HG03108 (cell line): ENCODE measurements at regions not wholly inside any gene's neighbourhood (a gene's known extent, or its start where the extent isn't known, plus 50 kb on each side); places are given as distances from the start of the nearest gene placed in this dataset.

Source experiments
- ATAC-seq: cut with Tn5 transposase; IDR thresholded peaks from one replicate; pipeline ENCODE4 v1.9.1; 2021; ENCODE audit warnings: moderate library complexity; ENCODE audit not compliant: unreplicated experiment

DNA sequence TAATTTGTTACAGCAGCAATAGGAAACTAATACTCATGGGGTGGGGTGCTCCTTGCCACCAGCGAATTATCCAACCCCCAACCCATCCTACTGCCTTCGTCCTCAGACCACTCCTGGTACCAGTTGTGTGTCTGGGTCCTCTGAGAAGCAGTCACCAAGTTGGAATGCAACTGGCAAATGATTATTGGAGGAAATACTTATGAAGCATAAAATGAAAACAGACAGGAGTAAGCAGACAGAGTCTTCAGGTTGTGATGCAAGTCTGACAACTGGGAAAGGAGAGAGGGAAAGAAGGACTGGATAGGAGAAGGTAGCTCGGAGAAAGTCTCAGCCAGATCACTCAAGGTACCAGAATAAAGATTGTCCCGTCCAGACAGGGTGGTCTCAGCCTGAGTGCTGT lies 181.1 kb upstream of the ARID2 start:
- no peak for ATAC-seq

DNA sequence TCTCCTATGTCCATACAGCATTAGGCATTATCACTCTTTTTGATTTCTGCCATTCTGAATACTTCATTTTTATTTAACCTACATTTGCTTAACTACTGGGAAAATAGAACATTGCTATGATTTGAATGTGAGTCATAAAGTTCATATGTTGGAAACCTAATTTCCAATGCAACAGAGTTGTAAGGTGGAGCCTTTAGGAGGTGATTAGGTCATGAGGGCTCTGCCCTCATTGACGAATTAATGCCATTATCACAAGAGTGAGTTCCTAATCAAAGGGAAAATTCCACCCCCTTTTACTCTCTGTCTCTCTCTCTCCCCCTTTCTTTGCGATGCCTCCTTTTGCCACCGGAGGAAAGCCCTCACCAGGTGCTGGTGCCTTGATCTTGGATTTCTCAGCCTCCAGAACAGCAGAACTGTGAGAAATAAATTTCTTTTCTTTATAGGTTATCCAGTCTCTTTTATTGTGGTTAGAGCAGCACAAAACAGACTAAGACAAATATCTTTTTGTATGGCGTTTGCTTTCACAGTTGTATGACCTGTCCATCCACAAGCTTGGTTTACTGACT lies 180.1 kb upstream of the ARID2 start:
- ATAC-seq = no peak

DNA sequence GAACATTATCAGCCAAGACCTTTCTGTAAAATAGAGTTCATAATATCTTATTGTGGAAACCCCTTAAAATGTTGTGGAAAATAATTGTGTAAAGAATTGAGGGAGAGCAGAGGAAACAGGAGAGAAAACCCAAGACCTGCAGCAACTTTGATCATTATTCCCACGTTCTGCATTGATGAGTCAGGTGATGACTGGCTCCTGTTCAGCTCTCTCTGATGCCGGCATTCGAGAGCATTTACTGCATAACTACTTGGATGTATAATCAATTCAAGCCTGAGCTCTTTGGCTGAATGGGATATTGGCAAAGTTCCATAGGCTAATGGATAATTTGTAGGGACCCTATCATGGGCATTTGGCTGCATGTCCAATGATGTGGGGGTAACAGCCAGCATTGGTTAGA lies 176.3 kb upstream of the ARID2 start:
- ATAC-seq = no peak

- ATAC-seq = no peak
Measured at GRCh38 chr12:45557016-45557415, 172.5 kb upstream of the ARID2 start.

DNA sequence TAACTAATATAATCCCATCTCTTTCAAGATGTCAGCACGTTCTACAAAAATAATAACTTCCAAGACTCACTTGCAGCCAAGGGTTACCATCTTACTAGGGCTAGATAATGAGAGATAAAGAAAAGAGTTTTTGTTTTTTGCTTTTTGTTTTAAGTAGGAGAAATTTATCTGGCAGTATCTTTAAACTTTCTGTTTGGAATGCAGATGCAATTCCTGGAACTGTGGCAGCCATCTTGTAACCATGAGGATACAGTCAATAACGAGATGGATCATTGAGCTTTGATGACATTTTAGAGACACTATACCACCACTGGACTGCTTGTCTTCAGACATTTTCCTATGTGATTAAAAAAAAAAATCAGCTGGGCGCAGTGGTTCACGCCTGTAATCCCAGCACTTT lies 171.2 kb upstream of the ARID2 start:
- ATAC-seq = no peak

DNA sequence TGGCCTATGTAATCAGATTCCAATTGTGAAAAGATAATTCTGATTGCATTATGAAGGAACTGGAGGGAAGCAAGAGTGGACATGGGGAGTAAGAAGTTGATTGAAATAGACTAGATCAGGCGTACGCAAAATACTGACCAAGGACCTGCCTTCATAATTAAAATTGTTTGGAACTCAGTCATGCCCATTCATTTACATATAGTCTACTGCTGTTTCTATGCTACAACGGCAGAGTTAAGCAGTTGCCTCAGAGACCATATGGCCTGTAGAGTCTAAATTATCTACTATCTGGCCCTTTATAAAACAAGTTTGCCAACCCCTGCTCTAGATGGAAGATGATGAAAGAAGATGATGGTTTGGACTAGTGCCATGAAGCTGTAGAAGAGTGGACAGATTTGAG lies 170.0 kb upstream of the ARID2 start:
- ATAC-seq = no peak

DNA sequence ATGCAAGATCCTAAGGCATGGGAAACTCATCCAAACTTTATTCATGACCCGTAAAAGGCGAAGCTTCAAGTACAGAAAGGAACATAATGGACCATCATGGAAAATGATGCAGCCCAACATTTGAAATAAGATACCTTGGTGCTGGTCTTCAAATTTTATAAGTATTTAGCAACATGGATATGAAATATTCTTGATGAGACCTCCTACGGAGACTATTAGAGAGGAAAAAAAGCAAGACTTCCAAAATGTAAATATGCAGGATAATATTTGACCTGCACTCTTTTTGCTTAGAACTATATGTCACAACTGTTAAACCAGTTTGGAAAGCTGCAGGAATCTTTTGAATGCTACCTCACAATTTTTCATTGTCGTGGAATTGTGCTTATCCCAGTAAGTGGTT lies 168.8 kb upstream of the ARID2 start:
- no peak for ATAC-seq

DNA sequence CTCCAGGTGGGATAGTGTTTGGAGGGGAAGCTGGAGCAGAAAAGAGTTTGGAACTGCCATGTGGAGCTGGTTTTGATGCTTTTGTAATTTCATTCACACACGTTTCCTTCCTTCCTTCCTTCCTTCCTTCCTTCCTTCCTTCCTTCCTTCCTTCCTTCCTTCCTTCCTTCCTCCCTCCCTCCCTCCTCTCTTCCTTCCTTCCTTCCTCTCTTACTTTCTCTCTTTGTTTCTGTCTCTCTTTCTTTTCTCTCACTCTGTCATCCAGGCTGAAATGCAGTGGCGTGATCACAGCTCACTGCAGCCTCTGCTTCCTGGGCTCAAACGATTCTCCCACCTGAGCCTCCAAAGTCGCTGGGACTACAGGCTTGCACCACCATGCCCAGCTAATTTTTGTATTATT lies 168.0 kb upstream of the ARID2 start:
- no peak for ATAC-seq

- ATAC-seq = no peak
Measured at GRCh38 chr12:45565590-45565989, 163.9 kb upstream of the ARID2 start.

DNA sequence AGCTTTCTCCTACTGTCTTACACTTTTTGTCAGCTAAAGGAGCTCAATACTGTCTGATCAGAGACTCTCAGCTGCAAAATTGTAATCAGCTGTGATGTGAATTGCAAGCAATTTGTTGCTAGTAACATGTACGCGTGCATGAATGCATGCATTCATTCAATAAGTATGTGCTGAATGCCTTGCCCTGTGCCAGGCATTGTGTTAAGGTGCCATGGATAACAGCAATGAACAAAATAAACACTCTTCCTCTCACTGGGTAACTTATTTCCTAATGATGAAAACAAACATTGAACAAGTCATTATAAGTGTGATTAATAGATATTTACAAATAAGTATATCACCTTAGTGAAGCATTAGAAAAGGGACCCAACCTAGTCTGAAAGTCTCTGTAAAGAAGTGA lies 163.2 kb upstream of the ARID2 start:
- ATAC-seq = no peak

DNA sequence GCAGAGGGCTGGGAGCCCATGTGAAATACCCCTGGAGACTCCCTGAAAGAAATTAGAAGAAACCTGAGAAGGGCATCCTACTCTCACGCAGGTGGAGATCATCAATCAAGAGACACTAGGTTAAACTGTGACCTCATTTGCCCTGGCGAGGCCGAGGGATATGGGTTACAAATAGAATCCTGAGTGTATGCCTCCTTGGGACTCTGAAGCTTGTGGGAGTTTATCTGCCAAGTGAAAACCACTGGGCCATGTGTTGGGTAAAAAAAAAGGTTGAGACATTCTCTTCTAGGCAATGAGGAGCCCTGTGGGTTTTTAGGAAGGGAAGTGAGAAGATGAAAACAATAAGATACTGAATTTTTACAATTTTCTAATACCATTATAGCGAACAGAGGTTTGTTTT lies 160.7 kb upstream of the ARID2 start:
- ATAC-seq = no peak

GRCh38 chr12:45570501-45570900 lies 159.0 kb upstream of the ARID2 start:
- ATAC-seq = no peak

DNA sequence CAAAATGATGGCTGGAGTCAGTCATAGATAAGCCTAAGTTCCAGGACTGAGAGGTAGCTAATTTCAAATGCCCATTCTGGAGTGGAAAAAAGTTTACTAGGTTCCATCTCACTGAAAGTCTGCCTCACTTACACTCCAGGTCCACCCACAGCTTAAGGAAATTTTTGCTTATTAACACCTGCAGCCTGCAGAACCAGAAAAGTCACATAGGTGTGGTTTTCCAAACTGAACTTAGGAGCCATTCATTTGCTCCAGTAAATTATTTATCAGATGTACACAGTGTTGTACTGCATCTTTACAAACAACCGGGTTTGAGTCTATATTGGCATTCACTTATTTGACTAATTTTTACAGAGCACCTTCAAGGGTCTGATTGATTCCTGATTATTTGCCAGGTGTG lies 157.4 kb upstream of the ARID2 start:
- ATAC-seq = no peak

DNA sequence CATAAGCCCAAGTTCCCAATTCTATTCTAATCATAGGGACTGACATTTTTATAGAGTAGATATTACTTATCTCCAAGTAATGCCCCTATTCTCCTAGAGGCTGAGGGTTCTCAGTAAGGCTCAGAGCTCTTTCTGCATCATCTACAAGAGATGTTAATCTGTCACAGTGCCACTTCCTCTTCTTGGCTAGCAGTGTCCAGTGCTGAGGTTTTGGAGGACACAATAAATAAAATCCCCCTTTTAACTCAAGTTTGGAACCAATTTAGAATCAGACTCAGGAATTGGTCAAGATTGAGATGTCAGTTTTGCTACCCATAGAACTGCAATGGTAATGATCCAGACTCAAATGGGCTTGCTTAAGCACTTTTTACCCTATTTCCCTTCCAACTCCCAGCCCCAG lies 154.1 kb upstream of the ARID2 start:
- peak; percentile 33 for ATAC-seq

GRCh38 chr12:45575823-45576475 lies 153.6 kb upstream of the ARID2 start:
- ATAC-seq = peak; percentile 69

DNA sequence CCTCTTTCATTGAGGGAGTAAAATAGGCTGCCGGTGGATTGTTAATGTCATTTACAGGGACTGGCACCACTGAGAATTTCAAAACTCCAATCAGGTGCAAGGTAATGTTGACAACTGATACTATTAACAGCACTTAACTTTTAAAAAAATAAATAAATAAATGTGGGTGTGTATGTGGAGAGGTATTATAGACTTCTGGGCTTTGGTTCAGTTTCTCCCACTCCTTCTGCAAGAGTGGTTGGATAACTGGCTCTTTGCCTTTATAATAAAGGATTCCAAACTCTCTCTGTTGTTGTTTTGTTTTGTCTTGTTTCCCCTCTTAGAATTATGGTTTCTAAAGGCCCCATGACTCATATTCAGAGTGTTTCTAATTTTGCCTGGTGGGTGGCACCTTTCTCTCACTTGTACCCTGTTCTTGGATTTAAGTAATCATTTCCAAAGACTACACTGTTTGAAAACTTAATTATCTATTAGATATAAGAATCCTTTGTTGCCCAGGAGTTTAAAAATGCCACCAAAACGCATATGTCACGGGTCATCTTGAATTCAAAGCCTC lies 151.6 kb upstream of the ARID2 start:
- ATAC-seq = no peak

- ATAC-seq = no peak
Measured at GRCh38 chr12:45580356-45580969, 149.0 kb upstream of the ARID2 start.

GRCh38 chr12:45581112-45581511 lies 148.4 kb upstream of the ARID2 start:
- no peak for ATAC-seq

GRCh38 chr12:45582536-45582935 lies 147.0 kb upstream of the ARID2 start:
- ATAC-seq = no peak

GRCh38 chr12:45582986-45583659 lies 146.4 kb upstream of the ARID2 start:
- no peak for ATAC-seq

- no peak for ATAC-seq
Measured at GRCh38 chr12:45584336-45584735, 145.2 kb upstream of the ARID2 start.
